HG03025 (cell line): ENCODE measurements at regions not wholly inside any gene's neighbourhood (a gene's known extent, or its start where the extent isn't known, plus 50 kb on each side); places are given as distances from the start of the nearest gene placed in this dataset.

Experiments used
- ATAC-seq: cut with Tn5 transposase; IDR thresholded peaks from one replicate; pipeline ENCODE4 v1.9.1; 2021; ENCODE audit warnings: mild to moderate bottlenecking, moderate library complexity; ENCODE audit not compliant: unreplicated experiment, low FRiP score

GRCh38 chr5:71982717-71983395 is 124.4 kb upstream of the MAP1B start:
- no peak for ATAC-seq

- no peak for ATAC-seq
Measured at GRCh38 chr5:71986101-71986500, 121.2 kb upstream of the MAP1B start.

GRCh38 chr5:71988808-71989207 is 118.5 kb upstream of the MAP1B start:
- no peak for ATAC-seq

- ATAC-seq, result no peak
Measured at GRCh38 chr5:71993600-71993999, 113.7 kb upstream of the MAP1B start.

- ATAC-seq, result no peak
Measured at GRCh38 chr5:71996789-71997188, 110.5 kb upstream of the MAP1B start.

GRCh38 chr5:71998746-71999145 is 108.5 kb upstream of the MAP1B start:
- no peak for ATAC-seq

- ATAC-seq, result no peak
Measured at GRCh38 chr5:72000707-72001106, 106.6 kb upstream of the MAP1B start.

- no peak for ATAC-seq
Measured at GRCh38 chr5:72005671-72006070, 101.6 kb upstream of the MAP1B start.

- no peak for ATAC-seq
Measured at GRCh38 chr5:72006361-72006760, 100.9 kb upstream of the MAP1B start.

GRCh38 chr5:72007336-72008111 is 99.8 kb upstream of the MAP1B start:
- no peak for ATAC-seq

GRCh38 chr5:72009280-72009679 is 98.0 kb upstream of the MAP1B start:
- ATAC-seq, result no peak

GRCh38 chr5:72010430-72010829 is 96.8 kb upstream of the MAP1B start:
- ATAC-seq, result no peak

- no peak for ATAC-seq
Measured at GRCh38 chr5:72012906-72013305, 94.4 kb upstream of the MAP1B start.

GRCh38 chr5:72013766-72014624 is 93.3 kb upstream of the MAP1B start:
- no peak for ATAC-seq

GRCh38 chr5:72015103-72015548 is 92.1 kb upstream of the MAP1B start:
- no peak for ATAC-seq

- no peak for ATAC-seq
Measured at GRCh38 chr5:72018143-72018803, 89.0 kb upstream of the MAP1B start.

- no peak for ATAC-seq
Measured at GRCh38 chr5:72020161-72020983, 86.9 kb upstream of the MAP1B start.

- no peak for ATAC-seq
Measured at GRCh38 chr5:72021651-72022357, 85.5 kb upstream of the MAP1B start.

- ATAC-seq, result no peak
Measured at GRCh38 chr5:72028382-72028781, 78.9 kb upstream of the MAP1B start.
